GM12874 (cell line): ENCODE measurements at regions not wholly inside any gene's neighbourhood (a gene's known extent, or its start where the extent isn't known, plus 50 kb on each side); places are given as distances from the start of the nearest gene placed in this dataset.

ENCODE experiments used
- CTCF ChIP-seq: IDR thresholded peaks from 2 replicates; pipeline ENCODE4 v1.5.1; 2011; ENCODE audit warnings: low read depth, mild to moderate bottlenecking, control low read depth, low read length, moderate library complexity; ENCODE audit not compliant: insufficient read depth

- no peak for TF ChIP-seq CTCF
Observed at GRCh38 chr19:31678421-31678820, 329.2 kb upstream of the TSHZ3 start.

- TF ChIP-seq CTCF, result no peak
Observed at GRCh38 chr19:31681121-31681520, 331.9 kb upstream of the TSHZ3 start.

- TF ChIP-seq CTCF, result no peak
Observed at GRCh38 chr19:31693131-31693932, 344.1 kb upstream of the TSHZ3 start.

GRCh38 chr19:31693933-31694269 is 344.7 kb upstream of the TSHZ3 start:
- no peak for TF ChIP-seq CTCF

- TF ChIP-seq CTCF, result no peak
Observed at GRCh38 chr19:31694761-31695160, 345.5 kb upstream of the TSHZ3 start.

GRCh38 chr19:31699421-31699820 is 350.2 kb upstream of the TSHZ3 start:
- TF ChIP-seq CTCF, result no peak

GRCh38 chr19:31701146-31701545 is 351.9 kb upstream of the TSHZ3 start:
- TF ChIP-seq CTCF, result no peak

- TF ChIP-seq CTCF, result no peak
Observed at GRCh38 chr19:31705656-31706055, 356.4 kb upstream of the TSHZ3 start.
